ENCODE measurements at regions not wholly inside any gene's neighbourhood (a gene's known extent, or its start where the extent isn't known, plus 50 kb on each side); places are given as distances from the start of the nearest gene placed in this dataset.

- TF ChIP-seq, protein P1, sequence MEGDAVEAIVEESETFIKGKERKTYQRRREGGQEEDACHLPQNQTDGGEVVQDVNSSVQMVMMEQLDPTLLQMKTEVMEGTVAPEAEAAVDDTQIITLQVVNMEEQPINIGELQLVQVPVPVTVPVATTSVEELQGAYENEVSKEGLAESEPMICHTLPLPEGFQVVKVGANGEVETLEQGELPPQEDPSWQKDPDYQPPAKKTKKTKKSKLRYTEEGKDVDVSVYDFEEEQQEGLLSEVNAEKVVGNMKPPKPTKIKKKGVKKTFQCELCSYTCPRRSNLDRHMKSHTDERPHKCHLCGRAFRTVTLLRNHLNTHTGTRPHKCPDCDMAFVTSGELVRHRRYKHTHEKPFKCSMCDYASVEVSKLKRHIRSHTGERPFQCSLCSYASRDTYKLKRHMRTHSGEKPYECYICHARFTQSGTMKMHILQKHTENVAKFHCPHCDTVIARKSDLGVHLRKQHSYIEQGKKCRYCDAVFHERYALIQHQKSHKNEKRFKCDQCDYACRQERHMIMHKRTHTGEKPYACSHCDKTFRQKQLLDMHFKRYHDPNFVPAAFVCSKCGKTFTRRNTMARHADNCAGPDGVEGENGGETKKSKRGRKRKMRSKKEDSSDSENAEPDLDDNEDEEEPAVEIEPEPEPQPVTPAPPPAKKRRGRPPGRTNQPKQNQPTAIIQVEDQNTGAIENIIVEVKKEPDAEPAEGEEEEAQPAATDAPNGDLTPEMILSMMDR (IDR thresholded peaks at IDR 0.05; ENCODE audit: insufficient read depth, low read length, poor library complexity, severe bottlenecking): no peak
- TF ChIP-seq EZH2phosphoT487 (conservative IDR thresholded peaks at IDR 0.05; ENCODE audit: low read length): no peak
These were observed 438.6 kb downstream of the TXNL1 start for GRCh38 chr18:56199580-56200330.

Measured in SU-DHL-6 (cell line).